DND-41 (cell line): ENCODE measurements at regions not wholly inside any gene's neighbourhood (a gene's known extent, or its start where the extent isn't known, plus 50 kb on each side); places are given as distances from the start of the nearest gene placed in this dataset.

Experiments used
- CTCF ChIP-seq: IDR thresholded peaks from 2 replicates; pipeline ENCODE4 v1.5.1; 2012; ENCODE audit warnings: borderline replicate concordance, low read length, moderate library complexity, mild to moderate bottlenecking; ENCODE audit not compliant: poor library complexity, severe bottlenecking; ENCODE audit errors: extremely low read depth
- EZH2 ChIP-seq: IDR thresholded peaks from 3 replicates; pipeline ENCODE4 v1.6.1; 2012; ENCODE audit warnings: borderline replicate concordance, low read depth, mild to moderate bottlenecking, moderate library complexity, low read length, inconsistent platforms; ENCODE audit not compliant: severe bottlenecking

GRCh38 chr6:140830666-140831065, 1302.1 kb upstream of the GJE1 start:
- TF ChIP-seq CTCF (no peak), EZH2 (no peak)
